Kidney tubule cell (primary cell): ENCODE measurements at regions not wholly inside any gene's neighbourhood (a gene's known extent, or its start where the extent isn't known, plus 50 kb on each side); places are given as distances from the start of the nearest gene placed in this dataset.

Experiments
- DNase-seq: peaks from one replicate; pipeline ENCODE4 v3.0.0-alpha.2; 2018; ENCODE audit warnings: low spot score

DNA sequence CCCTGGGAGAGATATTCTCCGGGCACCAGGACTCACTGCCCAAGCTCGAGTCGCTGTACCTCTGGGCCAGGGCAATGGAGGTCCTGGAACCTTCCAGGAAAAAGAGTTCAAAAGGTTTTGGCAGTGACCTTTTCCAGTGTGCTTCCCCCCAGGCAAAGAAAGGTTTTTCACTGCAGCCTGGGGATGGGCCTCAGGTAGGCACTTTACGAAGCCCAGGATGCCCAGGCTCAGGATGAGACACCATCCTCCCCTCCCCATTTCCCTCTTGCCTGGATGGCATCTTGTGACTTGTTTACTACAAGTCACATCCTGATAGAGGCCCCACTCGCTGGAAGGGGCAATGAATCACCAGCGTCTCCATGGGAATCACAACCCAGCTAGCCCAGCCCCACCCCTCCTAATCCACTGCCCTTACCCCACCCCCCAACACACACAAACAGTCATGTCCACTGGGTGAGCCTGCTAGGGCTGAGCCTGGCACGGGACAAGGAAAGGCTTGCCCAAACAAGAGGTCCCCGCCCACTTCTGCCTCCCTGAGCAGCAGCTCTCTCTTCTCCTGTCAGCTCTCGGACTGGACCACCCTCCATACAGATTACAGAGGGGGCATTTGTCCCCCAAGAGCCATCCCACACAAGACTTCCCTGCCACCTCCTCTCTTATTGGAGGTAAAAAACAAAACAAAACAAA lies 93.8 kb upstream of the SMNDC1 start:
- DNase-seq: peak; percentile 99

DNA sequence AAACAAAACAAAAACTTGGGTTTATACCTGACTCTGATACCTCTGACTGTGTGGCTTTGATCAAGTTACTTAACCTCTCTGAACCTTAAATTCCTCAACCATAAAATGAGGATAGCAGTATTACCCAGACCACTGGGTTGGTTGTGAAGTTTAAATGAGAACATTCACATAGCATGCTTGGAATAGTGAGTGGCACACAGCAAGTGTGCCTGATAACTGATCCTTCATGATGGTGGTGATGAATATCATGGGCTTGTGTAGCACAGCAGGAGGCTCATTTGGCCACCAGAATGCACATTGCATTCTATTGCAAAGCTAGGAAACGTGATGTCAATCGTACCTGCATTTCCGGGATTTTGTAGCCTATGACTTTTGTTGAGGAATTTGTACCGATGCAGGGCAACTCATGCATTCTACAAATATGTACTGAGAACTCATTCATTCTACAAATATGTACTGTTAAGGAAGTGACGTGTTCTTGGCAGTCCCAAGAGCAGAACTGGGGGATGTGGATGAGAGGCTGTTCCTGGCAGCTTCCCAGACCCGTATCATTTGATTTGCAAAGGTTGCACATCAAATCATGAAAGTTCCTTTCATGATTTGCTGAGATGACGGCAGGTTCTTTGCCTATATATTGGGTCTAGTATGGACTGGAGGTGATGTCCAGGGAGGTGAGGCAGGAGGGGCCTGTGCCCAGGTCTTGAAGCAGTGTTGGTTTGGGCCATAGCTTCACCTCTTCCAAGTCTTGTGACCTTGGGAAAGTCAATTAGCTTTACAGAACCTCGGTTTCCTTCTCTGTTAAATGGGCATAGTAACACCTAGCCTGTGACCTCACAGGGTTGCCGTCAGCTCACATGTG lies 94.6 kb upstream of the SMNDC1 start:
- peak; percentile 100 for DNase-seq

DNA sequence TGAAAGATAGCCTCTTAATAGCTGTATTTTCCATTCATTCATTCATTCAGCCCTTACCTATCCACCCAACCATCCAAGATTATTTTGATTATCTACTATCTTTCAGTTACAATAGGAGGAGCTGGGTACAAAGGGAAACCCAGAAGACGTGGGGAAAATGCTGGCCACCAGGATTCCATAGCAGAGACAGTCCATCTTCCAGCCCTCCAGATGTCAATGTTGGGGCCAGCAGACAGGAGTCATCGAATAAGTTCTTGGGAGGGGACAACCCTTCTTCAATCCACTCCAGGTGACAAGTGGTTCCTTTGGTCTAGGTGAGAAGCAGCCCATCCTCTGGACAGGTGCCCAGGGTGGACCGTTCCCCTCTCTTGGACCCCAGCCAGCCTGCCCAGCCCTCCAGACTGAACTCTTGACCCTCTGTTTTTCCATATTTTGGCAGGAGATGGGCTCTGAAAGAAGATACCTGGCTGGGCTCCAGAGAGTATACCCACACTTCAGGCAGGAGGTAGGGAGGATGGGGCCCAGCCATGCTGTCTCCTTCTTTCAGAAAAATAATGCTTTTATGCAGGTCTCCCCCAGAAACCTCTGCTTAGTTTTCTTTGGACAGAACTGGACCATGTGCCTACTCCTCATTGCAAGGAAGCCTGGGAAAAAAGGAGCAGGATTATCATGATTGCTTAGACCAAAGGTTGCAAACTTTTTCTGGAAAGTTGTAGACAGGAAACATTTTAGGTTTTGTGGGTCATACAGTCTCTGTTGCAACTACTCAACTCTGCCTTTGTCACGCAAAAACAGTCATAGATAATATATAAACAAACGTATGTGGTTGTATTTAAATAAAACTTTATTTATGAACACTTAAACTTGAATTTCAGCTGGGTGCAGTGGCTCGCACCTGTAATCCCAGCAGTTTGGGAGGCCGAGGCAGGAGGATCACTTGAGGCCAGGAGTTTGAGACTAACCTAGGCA lies 95.5 kb upstream of the SMNDC1 start:
- DNase-seq: no peak

DNA sequence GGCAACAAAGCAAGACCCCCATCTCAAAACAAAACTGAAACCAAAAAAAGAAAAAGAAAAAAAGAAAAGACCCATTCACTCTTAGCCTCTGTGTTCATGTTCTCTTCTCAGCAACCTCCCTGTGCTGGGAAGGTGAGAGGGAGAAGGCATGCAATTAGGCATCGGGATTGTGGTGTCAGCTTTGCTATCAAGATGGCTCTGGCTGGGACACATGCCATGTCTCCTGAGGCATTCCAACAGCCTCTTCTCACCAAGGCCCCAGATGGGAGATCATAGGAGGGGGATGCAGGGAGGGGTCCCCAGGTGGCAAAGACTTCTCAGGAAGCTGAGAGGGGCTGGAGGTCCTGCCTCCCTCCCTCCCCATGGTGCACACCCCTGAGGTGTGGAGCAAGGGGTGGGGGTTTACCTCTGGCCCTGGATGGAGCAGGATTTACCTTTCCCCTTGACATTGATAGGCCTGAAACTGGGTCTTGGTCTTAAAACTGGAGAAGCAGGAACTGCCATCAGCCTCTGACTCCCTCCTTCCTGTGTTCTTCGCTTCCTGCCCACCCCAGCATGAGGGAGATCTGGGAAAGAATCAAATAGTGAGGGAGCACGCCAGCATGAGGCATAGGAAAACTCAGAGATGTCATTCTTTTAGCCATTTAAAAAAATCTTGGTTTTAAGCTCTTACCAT lies 96.2 kb upstream of the DUSP5 start:
- DNase-seq: no peak

DNA sequence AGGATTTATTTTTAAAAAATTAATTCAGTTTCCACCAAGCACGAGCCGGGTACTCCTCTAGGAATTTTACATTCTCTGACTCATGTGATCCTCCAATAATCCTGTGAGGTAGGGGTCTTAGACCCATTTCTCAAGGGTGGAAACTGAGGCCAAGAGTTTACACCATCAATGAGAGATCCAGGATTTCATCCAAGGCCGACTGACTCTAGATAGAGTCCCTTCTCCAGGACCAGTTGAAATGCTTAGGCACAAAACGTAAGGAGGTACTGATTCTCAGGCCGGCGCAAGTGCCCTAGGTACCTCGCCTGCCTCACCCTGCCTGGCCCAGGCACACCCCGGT lies 95.7 kb upstream of the DUSP5 start:
- DNase-seq: no peak

DNA sequence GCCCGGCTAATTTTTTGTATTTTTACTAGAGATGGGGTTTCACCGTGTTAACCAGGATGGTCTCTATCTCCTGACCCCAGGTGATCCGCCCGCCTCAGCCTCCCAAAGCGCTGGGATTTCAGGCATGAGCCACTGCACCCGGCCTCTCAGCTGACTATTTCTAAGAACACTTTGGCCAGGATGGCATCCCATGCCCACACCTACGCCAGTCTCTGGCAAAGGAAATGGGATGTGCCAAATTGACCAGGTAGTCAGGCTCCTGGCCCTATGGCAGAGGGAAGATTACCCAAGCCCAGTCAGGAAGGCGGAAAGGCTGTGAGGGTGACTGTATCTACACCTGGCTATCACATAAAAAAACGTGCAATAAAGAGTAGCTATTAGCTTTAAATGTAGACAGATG lies 94.1 kb upstream of the DUSP5 start:
- DNase-seq: no peak

DNA sequence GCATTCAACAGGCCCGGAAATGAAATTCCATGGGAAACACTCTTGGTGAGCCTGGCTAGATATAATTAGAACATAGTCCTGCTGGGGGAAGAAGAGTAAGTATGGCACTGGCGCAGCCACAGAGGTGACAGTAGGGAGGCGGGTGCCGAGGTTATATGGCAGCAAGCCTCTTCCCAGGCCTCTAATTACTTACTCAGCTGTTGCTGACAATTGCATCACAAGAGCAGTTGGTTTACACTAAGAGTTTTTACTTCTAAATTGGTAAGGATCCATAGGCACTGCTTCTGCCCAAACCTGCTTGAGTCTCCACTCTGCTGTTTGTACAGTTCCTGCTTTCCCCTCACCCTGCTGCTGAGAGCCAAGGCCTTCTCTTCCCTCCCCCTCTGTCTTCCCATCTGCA lies 93.3 kb upstream of the DUSP5 start:
- no peak for DNase-seq

DNA sequence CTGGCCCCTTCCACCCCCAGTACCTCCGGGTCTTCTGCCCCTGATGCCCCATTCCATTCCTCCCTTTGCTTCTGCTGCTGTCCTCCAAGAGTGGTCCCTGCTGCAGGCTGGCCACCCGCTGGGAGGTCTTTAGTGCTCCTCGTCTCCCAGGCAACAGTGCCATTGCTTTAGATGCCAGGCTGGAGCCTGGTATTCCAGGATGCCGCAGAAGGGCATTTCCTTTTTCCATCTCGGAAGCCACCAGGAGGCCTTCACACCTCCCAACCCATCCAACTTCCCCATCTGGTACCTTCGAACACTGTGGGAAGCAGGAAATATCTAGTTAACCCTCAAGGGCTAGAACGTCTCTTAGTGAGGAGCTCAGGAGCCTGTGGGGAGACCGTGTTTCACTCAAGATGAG lies 92.9 kb upstream of the DUSP5 start:
- no peak for DNase-seq

DNA sequence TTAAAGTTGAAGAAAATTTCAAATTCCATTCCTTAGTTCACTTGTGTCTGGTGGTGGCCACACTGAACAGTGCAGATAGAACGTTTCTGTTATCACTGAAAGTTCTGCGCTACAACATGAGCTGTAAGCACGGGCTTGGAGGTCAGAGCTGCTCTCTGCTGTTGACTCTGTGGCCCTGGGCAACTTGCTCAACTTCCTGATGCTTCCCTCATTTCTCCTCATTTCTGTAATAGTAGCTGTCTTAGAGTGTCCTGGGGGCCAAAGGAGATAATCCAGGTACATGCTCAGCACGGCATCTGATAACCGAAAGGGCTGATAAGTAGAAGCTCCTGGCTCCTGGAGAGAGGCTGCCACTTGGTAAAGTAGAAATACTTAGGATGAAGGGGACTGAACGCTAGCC lies 92.3 kb upstream of the DUSP5 start:
- no peak for DNase-seq

DNA sequence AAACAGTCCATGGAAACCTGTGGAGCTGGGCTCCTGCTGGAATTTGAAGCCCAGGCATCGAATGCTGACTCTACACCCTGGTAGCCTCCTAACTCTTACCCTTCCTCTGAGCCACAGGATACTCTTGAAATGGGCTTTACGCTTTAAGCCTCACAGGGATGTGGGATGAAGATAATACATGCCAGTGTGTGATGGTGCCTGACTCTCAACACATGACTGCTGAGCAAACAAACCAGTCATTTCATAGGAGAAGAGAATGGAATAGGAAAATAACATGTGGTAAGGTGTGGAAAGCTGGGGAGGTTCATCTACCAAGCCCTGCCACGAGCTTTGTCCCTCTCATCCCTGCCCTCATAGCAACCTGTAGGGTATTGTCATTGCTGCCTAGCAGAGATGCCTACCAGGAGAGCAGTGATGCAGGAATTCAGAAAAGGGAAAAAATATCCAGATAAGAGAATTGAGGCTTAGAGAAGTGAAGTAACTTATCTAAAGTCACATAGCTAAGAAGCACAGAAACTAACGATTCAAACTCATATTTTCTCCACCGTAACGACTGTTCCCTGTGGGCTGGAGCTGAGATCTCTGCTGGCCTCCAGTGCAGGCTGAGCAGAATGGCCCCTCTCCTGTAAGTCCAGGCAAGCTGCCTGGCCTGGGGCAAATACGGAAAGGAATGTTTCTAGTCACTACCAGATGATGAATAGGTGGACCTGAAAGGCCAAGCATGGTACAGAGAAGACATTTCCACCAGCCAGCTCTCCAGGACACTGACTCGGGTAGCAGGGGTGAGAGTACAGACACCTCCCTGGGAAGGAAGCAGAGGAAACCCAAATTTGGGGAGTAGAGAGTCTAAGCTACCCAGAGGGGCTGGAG lies 90.2 kb upstream of the DUSP5 start:
- DNase-seq: peak; percentile 82

DNA sequence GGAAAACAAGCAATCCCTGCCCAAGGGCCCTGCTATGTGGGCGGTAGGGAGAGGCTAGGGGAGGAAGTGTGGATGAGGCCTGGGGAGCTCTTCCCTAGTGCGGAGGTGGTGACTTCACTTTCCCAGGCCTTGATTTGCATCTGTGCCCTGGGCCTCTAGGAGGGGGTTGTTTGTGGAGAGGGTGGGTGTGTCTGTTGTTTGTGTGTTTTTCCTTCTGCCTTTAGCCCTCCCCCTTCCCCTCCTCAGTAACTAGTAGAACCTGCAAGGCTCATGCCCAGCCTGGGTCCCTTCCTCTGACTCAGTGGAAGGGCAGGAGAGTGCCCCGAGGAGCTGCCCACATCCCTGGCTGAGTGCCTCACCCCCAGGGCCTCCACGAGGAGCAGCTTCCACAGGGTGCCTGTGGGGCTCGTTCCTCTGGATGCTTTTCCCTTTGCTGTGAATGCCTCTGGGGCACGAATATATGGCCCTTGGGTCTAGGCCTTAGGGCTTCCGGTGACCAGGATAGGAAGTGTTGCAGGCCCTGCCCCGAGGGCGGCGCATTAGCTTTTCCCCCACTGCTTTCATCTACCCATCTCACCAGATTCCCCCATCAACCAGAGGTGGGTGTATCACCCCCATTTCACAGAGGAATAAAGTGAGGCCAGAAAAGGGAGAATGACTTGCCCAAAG lies 89.4 kb upstream of the DUSP5 start:
- peak; percentile 88 for DNase-seq

DNA sequence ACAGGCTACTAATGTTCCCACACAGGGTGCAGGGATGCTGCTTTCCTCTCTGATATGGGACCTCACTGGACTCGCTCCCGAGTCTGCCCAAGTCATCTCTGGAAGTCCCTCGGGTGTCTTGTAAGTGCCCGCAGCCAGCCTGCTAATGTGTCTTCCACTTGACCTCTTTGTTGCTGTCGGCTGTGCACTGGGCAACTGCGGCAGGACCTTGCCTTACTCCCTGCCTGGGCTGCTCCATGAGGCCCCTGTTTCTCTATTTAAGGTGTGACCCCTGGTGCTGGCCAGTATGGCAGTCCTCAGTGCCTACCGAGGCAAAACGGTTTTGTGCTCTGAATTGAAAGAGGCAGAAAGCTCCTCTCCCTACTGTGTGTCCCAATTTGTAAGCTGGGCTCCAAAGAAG lies 88.8 kb upstream of the DUSP5 start:
- DNase-seq: no peak

DNA sequence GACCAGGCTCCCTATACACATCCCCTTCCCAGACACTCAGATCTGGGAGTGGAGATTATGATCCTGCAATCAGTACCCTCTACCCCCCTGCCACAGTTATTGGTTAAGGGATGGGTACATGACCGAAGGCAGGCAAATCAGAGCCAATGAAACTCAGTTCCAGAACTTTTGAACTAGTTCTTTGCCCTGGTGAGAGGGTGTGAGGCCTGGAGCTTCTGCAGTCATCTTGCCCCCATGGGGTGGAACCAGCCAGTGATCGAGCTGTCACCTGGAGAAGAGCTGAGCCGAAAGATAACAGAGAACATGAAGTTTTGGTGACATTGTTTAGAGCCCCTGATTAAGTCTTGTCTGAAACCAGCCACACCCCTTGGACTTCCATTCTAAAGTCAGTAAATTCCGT lies 88.2 kb upstream of the DUSP5 start:
- no peak for DNase-seq

DNA sequence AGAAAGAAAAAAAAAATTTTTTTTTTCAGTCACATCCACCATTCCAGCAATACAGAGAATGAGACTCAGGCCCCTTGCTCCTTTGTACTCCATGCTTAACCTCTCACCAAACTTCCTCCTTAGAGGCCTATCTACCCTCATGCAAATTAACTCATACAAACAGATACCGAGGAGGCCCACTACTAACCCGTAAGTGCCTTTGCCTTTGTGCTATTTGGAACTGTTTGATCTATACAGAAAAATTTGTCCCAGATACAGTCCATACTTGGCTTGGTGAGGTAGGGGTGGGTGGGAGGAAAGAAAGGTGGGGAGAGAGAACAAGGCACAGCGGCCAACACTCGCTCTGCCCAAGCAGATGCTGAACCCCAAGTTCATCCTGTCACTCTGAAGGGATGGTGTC lies 87.8 kb upstream of the DUSP5 start:
- no peak for DNase-seq

DNA sequence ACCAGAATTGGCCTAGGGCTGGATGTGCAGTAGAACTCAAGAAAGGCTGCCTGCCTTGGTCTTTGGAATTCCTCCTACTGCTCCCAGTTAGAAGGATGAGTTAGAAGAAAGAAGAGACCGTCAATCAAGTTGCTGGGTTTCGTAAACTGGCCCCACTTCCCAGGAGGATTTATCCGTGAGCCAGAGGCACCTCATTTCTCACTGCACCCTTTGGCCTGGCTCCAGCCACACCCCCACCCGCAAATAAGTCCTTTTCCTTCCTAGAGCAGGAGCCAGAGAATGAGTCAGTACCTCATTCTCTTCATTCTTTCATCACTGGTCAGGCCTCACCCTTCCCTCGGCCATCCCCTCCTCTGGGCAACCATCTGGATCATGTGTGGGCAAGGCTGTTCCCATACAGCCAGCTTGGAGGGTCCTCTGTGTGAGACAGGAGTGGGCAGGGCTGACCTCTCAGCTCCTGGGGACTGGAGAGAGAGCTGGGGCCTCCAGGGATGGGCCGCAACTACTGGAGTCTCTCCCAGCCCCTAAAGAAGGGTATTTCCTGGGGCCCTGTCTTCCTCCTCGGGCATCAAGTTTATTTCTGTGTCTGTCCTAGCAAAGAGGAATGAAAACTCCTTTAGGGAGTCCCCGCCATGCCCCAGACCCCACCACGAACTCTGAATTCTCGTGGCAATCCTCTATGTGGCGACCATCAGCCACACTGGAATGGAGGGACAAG lies 87.2 kb upstream of the DUSP5 start:
- DNase-seq: peak; percentile 98

DNA sequence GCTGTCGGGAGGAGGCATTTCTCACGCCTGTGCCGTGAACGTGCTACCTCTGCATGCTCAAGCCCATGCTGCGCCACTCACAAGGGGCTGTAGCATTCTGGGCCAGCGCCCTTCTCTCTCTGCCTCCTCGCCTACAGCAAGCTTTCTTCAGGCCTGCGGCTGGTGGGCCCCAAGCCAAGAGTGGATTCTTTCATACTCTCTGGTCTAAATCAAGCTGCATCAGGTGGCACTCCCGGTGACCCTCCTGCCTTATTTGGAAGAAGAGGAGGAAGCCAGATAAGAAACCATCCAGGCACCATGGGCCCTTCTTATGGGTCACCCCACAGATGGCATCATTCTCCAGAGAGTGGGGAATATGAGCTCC lies 86.7 kb upstream of the DUSP5 start:
- DNase-seq: peak; percentile 62

DNA sequence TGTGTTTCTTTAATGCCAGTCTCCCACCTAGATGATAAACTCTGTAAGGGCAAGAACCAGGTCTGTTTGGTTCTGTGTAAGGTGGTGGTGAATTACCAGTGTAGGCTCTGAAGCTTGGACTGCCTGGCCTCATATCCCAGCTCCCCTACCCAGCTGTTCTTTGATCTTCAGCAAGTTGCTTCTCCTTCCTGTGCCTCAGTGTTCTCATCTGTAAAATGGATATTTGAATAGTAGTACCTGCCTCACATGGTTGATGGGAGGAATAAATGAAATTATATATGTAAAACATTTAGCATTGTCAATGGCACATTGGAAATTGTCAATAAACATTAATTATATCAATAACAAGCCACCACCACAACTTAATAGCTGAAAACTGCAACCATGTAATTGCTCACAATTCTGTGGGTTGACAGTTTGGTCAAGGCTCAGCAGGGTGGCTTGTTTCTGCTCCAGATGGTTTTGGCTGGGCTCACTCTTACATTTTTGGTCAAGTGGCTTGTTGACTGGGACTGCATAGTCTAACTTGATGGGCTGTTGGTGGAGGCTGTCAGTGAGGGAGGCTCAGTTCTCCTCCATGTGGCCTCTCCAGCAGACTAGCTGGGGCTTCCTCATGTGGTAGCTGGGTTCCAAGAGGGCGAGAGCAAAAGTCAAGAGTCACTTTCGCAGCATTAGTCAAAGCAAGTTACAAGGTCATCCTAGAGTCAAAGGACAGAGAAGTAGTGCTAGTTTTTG lies 84.5 kb upstream of the DUSP5 start:
- DNase-seq: no peak

DNA sequence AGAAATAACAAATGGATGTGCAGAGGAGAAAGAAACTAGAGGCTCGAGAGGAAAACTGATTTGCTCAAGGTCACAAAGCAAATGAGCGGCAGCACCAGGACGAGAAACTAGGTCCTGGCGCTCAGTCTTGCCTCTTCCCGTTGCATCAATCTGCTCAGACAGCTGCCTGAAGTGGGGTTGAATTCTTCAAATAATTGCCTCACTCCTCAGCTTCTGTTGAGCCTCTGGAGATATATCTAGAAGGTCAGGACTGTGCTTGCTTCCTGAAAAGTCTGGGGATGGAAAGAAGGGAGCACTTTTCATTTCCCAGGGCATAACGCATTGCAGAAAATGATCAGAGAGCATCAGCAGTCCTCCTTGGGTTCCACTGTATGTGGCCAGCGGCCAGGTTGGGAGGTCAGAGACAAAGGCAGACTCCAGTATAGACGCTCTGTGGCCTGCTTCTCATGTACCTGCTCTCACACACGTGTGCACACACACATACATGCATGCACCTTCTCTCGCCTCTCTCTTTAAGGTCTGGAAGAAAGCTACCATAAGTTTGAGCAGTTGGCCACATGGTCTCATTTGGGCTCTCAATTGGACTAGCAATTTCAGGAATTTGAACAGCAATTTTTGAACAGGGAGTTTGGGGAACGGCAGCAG lies 83.7 kb upstream of the DUSP5 start:
- DNase-seq: peak; percentile 34
